T-cell (primary cell): ENCODE measurements at regions not wholly inside any gene's neighbourhood (a gene's known extent, or its start where the extent isn't known, plus 50 kb on each side); places are given as distances from the start of the nearest gene placed in this dataset.

Source experiments
- ATAC-seq, 4 experiments: fragments of 200-7000 bp in 3 of 4; fragments of 150-1000 bp in 1 of 4; cut with Tn5 transposase; replicated peaks in 1 of 4; 1 replicate in 3 of 4; 2 replicates in 1 of 4; pipeline ENCODE4 v1.10.0; 2021; ENCODE audit warnings: moderate library complexity in 3 of 4, mild to moderate bottlenecking in 2 of 4, moderate number of reproducible peaks in 1 of 4
- CTCF ChIA-PET, 2 donors: fragments of 300-600 bp; sonication (Branson Sonifier 250); formaldehyde crosslinking; loops; one replicate each; lab custom pipeline; 2022; ENCODE audit warnings: antibody characterized with exemption in 2 of 2; lab: Charles Lee
- POLR2A ChIA-PET, 2 donors: fragments of 300-600 bp; sonication (Branson Sonifier 250); formaldehyde crosslinking; loops; one replicate each; lab custom pipeline; 2022; ENCODE audit warnings: antibody characterized with exemption in 2 of 2; lab: Charles Lee
- DNase-seq, 35 experiments: peaks; one replicate each; pipeline versions ENCODE4 v3.0.0 to v3.0.0-alpha.2; 2013 to 2023
- H3K27ac ChIP-seq: one replicate; pipeline ENCODE4 v1.5.1; 2013; ENCODE audit warnings: low read length
- H3K27me3 ChIP-seq, 2 experiments: replicated peaks in 1 of 2; 1 replicate in 1 of 2; 2 replicates in 1 of 2; pipeline versions ENCODE4 v1.6.1 to v1.7.0; 2013; ENCODE audit warnings: low read length in 1 of 2, mixed read lengths in 1 of 2; ENCODE audit not compliant: control insufficient read depth in 2 of 2, insufficient read depth in 2 of 2; ENCODE audit errors: extremely low read depth in 1 of 2
- H3K36me3 ChIP-seq, 2 donors: 1 replicate in 1 of 2; 2 replicates in 1 of 2; pipeline versions ENCODE4 v1.6.1 to v1.7.0; 2013; ENCODE audit warnings: low read length in 1 of 2; ENCODE audit not compliant: control insufficient read depth in 2 of 2, insufficient read depth in 1 of 2; ENCODE audit errors: extremely low read depth in 1 of 2
- H3K4me1 ChIP-seq, 2 experiments: 1 replicate in 1 of 2; 2 replicates in 1 of 2; pipeline versions ENCODE4 v1.6.1 to v1.7.0; 2013; ENCODE audit warnings: low read length in 2 of 2, mixed read lengths in 1 of 2; ENCODE audit not compliant: insufficient read depth in 2 of 2, control insufficient read depth in 1 of 2; ENCODE audit errors: extremely low read depth in 1 of 2
- H3K4me3 ChIP-seq, 2 donors: 1 replicate in 1 of 2; 2 replicates in 1 of 2; pipeline versions ENCODE4 v1.5.1 to v1.7.0; 2013; ENCODE audit warnings: mild to moderate bottlenecking in 2 of 2, low read length in 1 of 2, moderate library complexity in 1 of 2; ENCODE audit not compliant: control insufficient read depth in 1 of 2; ENCODE audit errors: extremely low read depth in 1 of 2
- H3K9me3 ChIP-seq: 2 replicates; pipeline ENCODE4 v1.7.0; 2013
- H3K27ac Mint-ChIP-seq, 2 donors: one replicate each; pipeline ENCODE4 v1.8.0; 2020 to 2021; ENCODE audit warnings: mild to moderate bottlenecking in 2 of 2, mixed read lengths in 2 of 2
- H3K27me3 Mint-ChIP-seq, 2 donors: one replicate each; pipeline ENCODE4 v1.8.0; 2021 to 2022; ENCODE audit warnings: mixed read lengths in 2 of 2
- H3K36me3 Mint-ChIP-seq: one replicate; pipeline ENCODE4 v1.8.0; 2021; ENCODE audit warnings: mixed read lengths
- H3K4me1 Mint-ChIP-seq, 3 donors: one replicate each; pipeline ENCODE4 v1.8.0; 2020 to 2022; ENCODE audit warnings: mixed read lengths in 3 of 3, mild to moderate bottlenecking in 1 of 3
- H3K4me3 Mint-ChIP-seq, 3 donors: one replicate each; pipeline ENCODE4 v1.8.0; 2020 to 2022; ENCODE audit warnings: mild to moderate bottlenecking in 3 of 3, mixed read lengths in 3 of 3, moderate library complexity in 3 of 3
- H3K9me3 Mint-ChIP-seq, 3 donors: one replicate each; pipeline ENCODE4 v1.8.0; 2020 to 2022; ENCODE audit warnings: mixed read lengths in 3 of 3
- WGBS: methylation state at CpG from one replicate; pipeline ENCODE4 v1.1.5; 2013; ENCODE audit warnings: missing lambda C conversion rate; ENCODE audit not compliant: insufficient coverage; 5-methylcytosine and 5-hydroxymethylcytosine counted together

- H3K9me3 ChIP-seq = no peaks in the 10 kb centered on the region
- ChIA-PET POLR2A (no interaction called here), CTCF (no interaction called here)
- H3K4me3 ChIP-seq = no peak overlapping the region
- H3K4me1 ChIP-seq = no peaks in the 10 kb centered on the region
- no peak overlapping the region for H3K4me3 Mint-ChIP-seq
- DNase-seq (peak in 1 of 35 experiments; percentile 1), ATAC-seq (no peak)
- H3K4me1 Mint-ChIP-seq = no peaks in the 10 kb centered on the region
- no peak overlapping the region for H3K27ac ChIP-seq
- no peak overlapping the region for H3K27ac Mint-ChIP-seq
- H3K27me3 ChIP-seq = no peaks in the 10 kb centered on the region
- peaks cover 4% of the 10 kb centered on the region for H3K36me3 Mint-ChIP-seq
- H3K36me3 ChIP-seq = no peaks in the 10 kb centered on the region
- H3K27me3 Mint-ChIP-seq = no peaks in the 10 kb centered on the region
- no peaks in the 10 kb centered on the region for H3K9me3 Mint-ChIP-seq
- WGBS = 77% methylated on average over 2 of the region's 4 CpGs
Observed at GRCh38 chr6:155832596-155832995, 377.0 kb upstream of the NOX3 start.

GRCh38 chr6:155830531-155830930 lies 374.9 kb upstream of the NOX3 start:
- Histone ChIP-seq H3K27me3 (no peaks in the 10 kb centered on the region), H3K4me1 (no peaks in the 10 kb centered on the region), H3K36me3 (no peaks in the 10 kb centered on the region), H3K27ac (no peak overlapping the region), H3K9me3 (no peaks in the 10 kb centered on the region), H3K4me3 (no peak overlapping the region)
- no peaks in the 10 kb centered on the region for H3K36me3 Mint-ChIP-seq
- no peaks in the 10 kb centered on the region for H3K27me3 Mint-ChIP-seq
- no peaks in the 10 kb centered on the region for H3K9me3 Mint-ChIP-seq
- WGBS = 35% methylated on average over 3 of the region's 5 CpGs
- ChIA-PET POLR2A (no interaction called here), CTCF (no interaction called here)
- no peaks in the 10 kb centered on the region for H3K4me1 Mint-ChIP-seq
- ATAC-seq (no peak), DNase-seq (no peak)
- H3K27ac Mint-ChIP-seq = no peak overlapping the region
- no peak overlapping the region for H3K4me3 Mint-ChIP-seq

GRCh38 chr6:155829646-155830045 lies 374.0 kb upstream of the NOX3 start:
- ChIA-PET POLR2A (no interaction called here), CTCF (no interaction called here)
- no peaks in the 10 kb centered on the region for H3K9me3 ChIP-seq
- DNase-seq (no peak), ATAC-seq (no peak)
- 100% methylated on average over 1 of the region's 2 CpGs for WGBS
- no peak overlapping the region for H3K27ac ChIP-seq
- H3K4me3 Mint-ChIP-seq = no peak overlapping the region
- no peak overlapping the region for H3K27ac Mint-ChIP-seq
- no peak overlapping the region for H3K4me3 ChIP-seq
- no peaks in the 10 kb centered on the region for H3K27me3 ChIP-seq
- no peaks in the 10 kb centered on the region for H3K4me1 Mint-ChIP-seq
- H3K9me3 Mint-ChIP-seq = no peaks in the 10 kb centered on the region
- H3K4me1 ChIP-seq = no peaks in the 10 kb centered on the region
- H3K36me3 Mint-ChIP-seq = no peaks in the 10 kb centered on the region
- no peaks in the 10 kb centered on the region for H3K36me3 ChIP-seq
- H3K27me3 Mint-ChIP-seq = no peaks in the 10 kb centered on the region

- DNase-seq = no peak
- Mint-ChIP-seq H3K4me1 (no peaks in the 10 kb centered on the region), H3K36me3 (no peaks in the 10 kb centered on the region), H3K27me3 (no peaks in the 10 kb centered on the region), H3K4me3 (no peak overlapping the region), H3K27ac (no peak overlapping the region), H3K9me3 (no peaks in the 10 kb centered on the region)
- no peaks in the 10 kb centered on the region for H3K9me3 ChIP-seq
- H3K27ac ChIP-seq = no peak overlapping the region
- ChIA-PET POLR2A (no interaction called here), CTCF (no interaction called here)
- ATAC-seq = no peak
- H3K27me3 ChIP-seq = no peaks in the 10 kb centered on the region
- H3K36me3 ChIP-seq = no peaks in the 10 kb centered on the region
- no peak overlapping the region for H3K4me3 ChIP-seq
- no CpG with 5 or more reads among the region's 3 CpGs for WGBS
- no peaks in the 10 kb centered on the region for H3K4me1 ChIP-seq
Observed at GRCh38 chr6:155828989-155829388, 373.4 kb upstream of the NOX3 start.

- no peak for ATAC-seq
- Histone ChIP-seq H3K4me1 (no peaks in the 10 kb centered on the region), H3K4me3 (no peak overlapping the region), H3K27me3 (no peaks in the 10 kb centered on the region), H3K36me3 (no peaks in the 10 kb centered on the region), H3K27ac (no peak overlapping the region), H3K9me3 (no peaks in the 10 kb centered on the region)
- WGBS = no CpG with 5 or more reads among the region's 7 CpGs
- ChIA-PET CTCF (interaction anchor here in 1 of 2 donors (0.7 kb wide), 1 partner anchor 696 kb away, joined by 3 read pairs; no protein-coding TSS in a partner anchor), POLR2A (no interaction called here)
- no peaks in the 10 kb centered on the region for H3K36me3 Mint-ChIP-seq
- H3K9me3 Mint-ChIP-seq = no peaks in the 10 kb centered on the region
- H3K4me3 Mint-ChIP-seq = no peak overlapping the region
- H3K4me1 Mint-ChIP-seq = no peaks in the 10 kb centered on the region
- no peaks in the 10 kb centered on the region for H3K27me3 Mint-ChIP-seq
- DNase-seq = no peak
- H3K27ac Mint-ChIP-seq = no peak overlapping the region
Observed at GRCh38 chr6:155818698-155819097, 363.1 kb upstream of the NOX3 start.

GRCh38 chr6:155813548-155813947 lies 357.9 kb upstream of the NOX3 start:
- 100% methylated on average over 1 of the region's 5 CpGs for WGBS
- POLR2A ChIA-PET = no interaction called here
- no peaks in the 10 kb centered on the region for H3K4me1 ChIP-seq
- ATAC-seq (no peak), DNase-seq (no peak)
- CTCF ChIA-PET = no interaction called here
- no peak overlapping the region for H3K4me3 ChIP-seq
- H3K27me3 ChIP-seq = no peaks in the 10 kb centered on the region
- H3K36me3 ChIP-seq = no peaks in the 10 kb centered on the region
- H3K27ac ChIP-seq = no peak overlapping the region
- H3K27me3 Mint-ChIP-seq = no peaks in the 10 kb centered on the region
- no peaks in the 10 kb centered on the region for H3K4me1 Mint-ChIP-seq
- no peaks in the 10 kb centered on the region for H3K36me3 Mint-ChIP-seq
- no peaks in the 10 kb centered on the region for H3K9me3 Mint-ChIP-seq
- H3K27ac Mint-ChIP-seq = no peak overlapping the region
- H3K9me3 ChIP-seq = no peaks in the 10 kb centered on the region
- H3K4me3 Mint-ChIP-seq = no peak overlapping the region

GRCh38 chr6:155807243-155807642 lies 351.6 kb upstream of the NOX3 start:
- H3K4me1 ChIP-seq = no peaks in the 10 kb centered on the region
- H3K27ac ChIP-seq = no peak overlapping the region
- CTCF ChIA-PET = no interaction called here
- DNase-seq = no peak
- Mint-ChIP-seq H3K36me3 (no peaks in the 10 kb centered on the region), H3K27ac (no peak overlapping the region), H3K4me1 (no peaks in the 10 kb centered on the region), H3K9me3 (no peaks in the 10 kb centered on the region), H3K27me3 (no peaks in the 10 kb centered on the region), H3K4me3 (no peak overlapping the region)
- H3K9me3 ChIP-seq = no peaks in the 10 kb centered on the region
- POLR2A ChIA-PET = no interaction called here
- H3K27me3 ChIP-seq = no peaks in the 10 kb centered on the region
- H3K4me3 ChIP-seq = no peak overlapping the region
- no peaks in the 10 kb centered on the region for H3K36me3 ChIP-seq
- ATAC-seq = no peak
- 94% methylated on average over 2 of the region's 6 CpGs for WGBS
